GM11168 (cell line): ENCODE measurements at regions not wholly inside any gene's neighbourhood (a gene's known extent, or its start where the extent isn't known, plus 50 kb on each side); places are given as distances from the start of the nearest gene placed in this dataset.
"Not testable (repeated sequence)": the region's sequence is repeated elsewhere in the genome, so short reads cannot be mapped to it uniquely, and the experiment has no call there.

Experiments used
- in situ Hi-C: fragments of 300-500 bp; cut with MboI; formaldehyde crosslinking; loops from one replicate; pipeline ENCODE4 v1.12.0; 2022; ENCODE audit warnings: low sequenced_read_pairs; ENCODE audit not compliant: unreplicated experiment

GRCh38 chr4:26017961-26018700 lies 104.1 kb downstream of the SMIM20 start:
- in situ Hi-C loops: not testable (repeated sequence)

- in situ Hi-C loops: no loop called here
Observed at GRCh38 chr4:26020083-26020668, 106.2 kb downstream of the SMIM20 start.

GRCh38 chr4:26020881-26021280 lies 106.9 kb downstream of the SMIM20 start:
- in situ Hi-C loops: no loop called here

- in situ Hi-C loops: no loop called here
Observed at GRCh38 chr4:26021417-26022345, 107.7 kb downstream of the SMIM20 start.

GRCh38 chr4:26022346-26023202 lies 108.6 kb downstream of the SMIM20 start:
- in situ Hi-C loops: no loop called here

- in situ Hi-C loops: no loop called here
Observed at GRCh38 chr4:26023203-26023972, 109.4 kb downstream of the SMIM20 start.

GRCh38 chr4:26024079-26024478 lies 110.1 kb downstream of the SMIM20 start:
- in situ Hi-C loops: no loop called here

GRCh38 chr4:26028133-26028792 lies 114.2 kb downstream of the SMIM20 start:
- in situ Hi-C loops: no loop called here

- in situ Hi-C loops: no loop called here
Observed at GRCh38 chr4:26028793-26029567, 115.0 kb downstream of the SMIM20 start.

GRCh38 chr4:26029568-26030131 lies 115.6 kb downstream of the SMIM20 start:
- in situ Hi-C loops: no loop called here

- in situ Hi-C loops: no loop called here
Observed at GRCh38 chr4:26030260-26030667, 116.2 kb downstream of the SMIM20 start.

GRCh38 chr4:26030780-26031179 lies 116.8 kb downstream of the SMIM20 start:
- in situ Hi-C loops: no loop called here

GRCh38 chr4:26031704-26032103 lies 117.7 kb downstream of the SMIM20 start:
- in situ Hi-C loops: no loop called here

- in situ Hi-C loops: no loop called here
Observed at GRCh38 chr4:26032142-26032541, 118.1 kb downstream of the SMIM20 start.

- in situ Hi-C loops: no loop called here
Observed at GRCh38 chr4:26032630-26033317, 118.8 kb downstream of the SMIM20 start.

- in situ Hi-C loops: no loop called here
Observed at GRCh38 chr4:26033389-26033788, 119.4 kb downstream of the SMIM20 start.

- in situ Hi-C loops: no loop called here
Observed at GRCh38 chr4:26034849-26035248, 120.8 kb downstream of the SMIM20 start.
